SK-N-SH (cell line): ENCODE measurements at regions not wholly inside any gene's neighbourhood (a gene's known extent, or its start where the extent isn't known, plus 50 kb on each side); places are given as distances from the start of the nearest gene placed in this dataset.

Experiments
- CHD2 ChIP-seq: fragments of 150-350 bp; IDR thresholded peaks from 2 replicates; pipeline ENCODE4 v1.6.1; 2018; ENCODE audit warnings: low read length; ENCODE audit not compliant: partially characterized antibody
- EP300 ChIP-seq, 2 experiments: IDR thresholded peaks; 2 replicates each; pipeline versions ENCODE4 v1.4.0 to v1.6.1; 2012; ENCODE audit warnings: borderline replicate concordance in 1 of 2, low read depth in 1 of 2, low read length in 1 of 2
- GABPA ChIP-seq: IDR thresholded peaks from 2 replicates; pipeline ENCODE4 v1.4.0; 2012; ENCODE audit warnings: low read depth, mild to moderate bottlenecking
- JUND ChIP-seq: IDR thresholded peaks from 2 replicates; pipeline ENCODE4 v1.4.0; 2012
- POLR2AphosphoS5 ChIP-seq: IDR thresholded peaks from 2 replicates; pipeline ENCODE4 v1.6.1; 2012; ENCODE audit warnings: low read depth, low read length
- RAD21 ChIP-seq: IDR thresholded peaks from 2 replicates; pipeline ENCODE4 v1.6.1; 2012; ENCODE audit warnings: mild to moderate bottlenecking, low read length
- YY1 ChIP-seq: IDR thresholded peaks from 2 replicates; pipeline ENCODE4 v1.4.0; 2012; ENCODE audit warnings: low read depth, mild to moderate bottlenecking
- TF ChIP-seq, protein P1 (sequence below): IDR thresholded peaks from 2 replicates; pipeline ENCODE4 v1.4.0; 2012; ENCODE audit warnings: low read depth
- TF ChIP-seq, protein P2 (sequence below): fragments of 200-600 bp; sonication (generic); IDR thresholded peaks from 2 replicates; pipeline ENCODE4 v1.6.1; 2017; ENCODE audit warnings: antibody characterized with exemption, mild to moderate bottlenecking, moderate library complexity
- TF ChIP-seq, protein P3 (sequence below): IDR thresholded peaks from 2 replicates; pipeline ENCODE4 v1.6.1; 2012; ENCODE audit warnings: mild to moderate bottlenecking, low read depth, low read length, moderate library complexity

DNA sequence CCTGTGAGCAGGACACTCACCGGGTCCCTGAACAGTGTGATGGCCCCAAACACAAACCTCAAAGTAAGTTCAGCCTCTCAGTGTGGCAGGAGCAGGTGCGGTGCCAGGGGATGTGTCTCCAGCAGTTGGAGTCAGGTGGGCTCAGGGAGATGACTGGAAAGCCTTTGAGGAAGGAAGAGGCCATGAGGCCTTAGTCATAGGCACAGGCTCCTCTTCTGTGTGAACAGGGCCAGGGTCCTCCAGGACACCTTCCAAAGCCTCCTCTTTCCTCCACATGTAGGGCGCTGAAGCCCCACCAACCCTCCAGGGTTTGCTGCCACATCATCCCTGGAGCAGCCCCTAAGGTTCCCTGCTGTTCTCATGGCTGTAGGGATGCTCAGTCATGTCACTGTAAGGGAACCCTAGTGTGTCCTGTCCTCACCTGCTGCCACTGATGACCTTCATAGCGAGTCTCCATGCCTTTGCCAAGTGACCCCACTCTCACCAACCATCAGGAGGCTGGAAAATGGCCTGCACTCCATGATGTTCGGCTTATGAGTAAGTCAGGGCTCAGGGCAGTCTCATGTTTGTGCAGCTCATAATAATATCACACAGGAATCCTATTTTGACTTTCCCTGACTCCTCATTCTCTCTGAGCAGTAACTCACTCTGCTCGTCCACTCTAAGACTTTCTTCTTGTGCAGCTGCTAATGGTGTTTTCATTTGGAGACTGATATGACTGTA, 1152.9 kb downstream of the RPIA start:
- TF ChIP-seq, protein P1, sequence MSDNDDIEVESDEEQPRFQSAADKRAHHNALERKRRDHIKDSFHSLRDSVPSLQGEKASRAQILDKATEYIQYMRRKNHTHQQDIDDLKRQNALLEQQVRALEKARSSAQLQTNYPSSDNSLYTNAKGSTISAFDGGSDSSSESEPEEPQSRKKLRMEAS, result no peak
- TF ChIP-seq, protein P2, sequence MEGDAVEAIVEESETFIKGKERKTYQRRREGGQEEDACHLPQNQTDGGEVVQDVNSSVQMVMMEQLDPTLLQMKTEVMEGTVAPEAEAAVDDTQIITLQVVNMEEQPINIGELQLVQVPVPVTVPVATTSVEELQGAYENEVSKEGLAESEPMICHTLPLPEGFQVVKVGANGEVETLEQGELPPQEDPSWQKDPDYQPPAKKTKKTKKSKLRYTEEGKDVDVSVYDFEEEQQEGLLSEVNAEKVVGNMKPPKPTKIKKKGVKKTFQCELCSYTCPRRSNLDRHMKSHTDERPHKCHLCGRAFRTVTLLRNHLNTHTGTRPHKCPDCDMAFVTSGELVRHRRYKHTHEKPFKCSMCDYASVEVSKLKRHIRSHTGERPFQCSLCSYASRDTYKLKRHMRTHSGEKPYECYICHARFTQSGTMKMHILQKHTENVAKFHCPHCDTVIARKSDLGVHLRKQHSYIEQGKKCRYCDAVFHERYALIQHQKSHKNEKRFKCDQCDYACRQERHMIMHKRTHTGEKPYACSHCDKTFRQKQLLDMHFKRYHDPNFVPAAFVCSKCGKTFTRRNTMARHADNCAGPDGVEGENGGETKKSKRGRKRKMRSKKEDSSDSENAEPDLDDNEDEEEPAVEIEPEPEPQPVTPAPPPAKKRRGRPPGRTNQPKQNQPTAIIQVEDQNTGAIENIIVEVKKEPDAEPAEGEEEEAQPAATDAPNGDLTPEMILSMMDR, result no peak
- TF ChIP-seq RAD21 (no peak), EP300 (IDR thresholded peaks at IDR 0.05; ENCODE audit: borderline replicate concordance in 1 of 2, low read depth in 1 of 2, low read length in 1 of 2) (no peak), JUND (no peak), CHD2 (no peak), POLR2AphosphoS5 (no peak), YY1 (no peak), GABPA (no peak)
- TF ChIP-seq, protein P3, sequence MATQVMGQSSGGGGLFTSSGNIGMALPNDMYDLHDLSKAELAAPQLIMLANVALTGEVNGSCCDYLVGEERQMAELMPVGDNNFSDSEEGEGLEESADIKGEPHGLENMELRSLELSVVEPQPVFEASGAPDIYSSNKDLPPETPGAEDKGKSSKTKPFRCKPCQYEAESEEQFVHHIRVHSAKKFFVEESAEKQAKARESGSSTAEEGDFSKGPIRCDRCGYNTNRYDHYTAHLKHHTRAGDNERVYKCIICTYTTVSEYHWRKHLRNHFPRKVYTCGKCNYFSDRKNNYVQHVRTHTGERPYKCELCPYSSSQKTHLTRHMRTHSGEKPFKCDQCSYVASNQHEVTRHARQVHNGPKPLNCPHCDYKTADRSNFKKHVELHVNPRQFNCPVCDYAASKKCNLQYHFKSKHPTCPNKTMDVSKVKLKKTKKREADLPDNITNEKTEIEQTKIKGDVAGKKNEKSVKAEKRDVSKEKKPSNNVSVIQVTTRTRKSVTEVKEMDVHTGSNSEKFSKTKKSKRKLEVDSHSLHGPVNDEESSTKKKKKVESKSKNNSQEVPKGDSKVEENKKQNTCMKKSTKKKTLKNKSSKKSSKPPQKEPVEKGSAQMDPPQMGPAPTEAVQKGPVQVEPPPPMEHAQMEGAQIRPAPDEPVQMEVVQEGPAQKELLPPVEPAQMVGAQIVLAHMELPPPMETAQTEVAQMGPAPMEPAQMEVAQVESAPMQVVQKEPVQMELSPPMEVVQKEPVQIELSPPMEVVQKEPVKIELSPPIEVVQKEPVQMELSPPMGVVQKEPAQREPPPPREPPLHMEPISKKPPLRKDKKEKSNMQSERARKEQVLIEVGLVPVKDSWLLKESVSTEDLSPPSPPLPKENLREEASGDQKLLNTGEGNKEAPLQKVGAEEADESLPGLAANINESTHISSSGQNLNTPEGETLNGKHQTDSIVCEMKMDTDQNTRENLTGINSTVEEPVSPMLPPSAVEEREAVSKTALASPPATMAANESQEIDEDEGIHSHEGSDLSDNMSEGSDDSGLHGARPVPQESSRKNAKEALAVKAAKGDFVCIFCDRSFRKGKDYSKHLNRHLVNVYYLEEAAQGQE, result no peak
